ENCODE measurements at regions not wholly inside any gene's neighbourhood (a gene's known extent, or its start where the extent isn't known, plus 50 kb on each side); places are given as distances from the start of the nearest gene placed in this dataset.
A peak's percentile ranks its signal among the peaks of the same experiment; 100 is the strongest.

DNA sequence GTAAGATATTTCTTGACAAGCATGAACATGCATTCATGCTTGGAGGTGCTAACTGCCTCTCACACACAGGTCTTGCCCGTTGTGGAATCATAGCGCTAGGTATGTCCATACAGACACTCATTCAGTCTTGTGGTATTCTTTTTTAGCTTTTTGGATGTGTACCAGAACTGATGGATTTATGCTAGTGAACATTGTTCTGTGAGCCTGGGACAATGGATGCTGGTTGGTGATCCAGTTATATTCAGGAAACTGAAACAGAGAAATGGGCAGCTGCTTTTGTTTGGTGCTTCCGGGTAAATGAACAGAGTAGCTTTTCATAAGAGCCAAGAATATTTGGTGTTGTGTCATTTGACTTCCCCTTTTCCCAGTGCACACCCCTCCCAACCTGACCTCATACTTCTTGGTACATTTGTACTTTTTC, 78.9 kb upstream of the SLC4A4 start:
- peak; percentile 44 for ATAC-seq
- intact Hi-C loops (cut with DNase I, micrococcal nuclease): no loop called here
- no peak for DNase-seq

DNA sequence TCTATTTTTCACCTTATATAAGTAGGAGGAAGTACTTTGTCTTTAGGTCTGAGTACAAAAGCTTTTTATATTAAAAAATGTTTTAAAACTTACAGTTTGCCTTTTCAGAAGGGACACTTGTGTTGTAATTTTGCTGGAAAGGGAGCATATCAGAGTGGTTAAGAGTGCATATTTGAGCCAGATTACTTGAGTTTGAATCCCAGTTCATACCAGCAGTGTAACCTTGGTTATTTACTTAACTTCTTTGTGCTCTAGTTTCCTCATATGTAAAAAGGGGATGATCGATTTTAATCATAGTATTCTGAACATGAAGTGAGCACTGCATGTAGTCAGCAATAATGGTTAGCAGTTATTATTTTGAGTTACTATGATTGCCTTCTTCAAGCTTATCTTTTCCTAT, 78.3 kb upstream of the SLC4A4 start:
- no peak for DNase-seq

DNA sequence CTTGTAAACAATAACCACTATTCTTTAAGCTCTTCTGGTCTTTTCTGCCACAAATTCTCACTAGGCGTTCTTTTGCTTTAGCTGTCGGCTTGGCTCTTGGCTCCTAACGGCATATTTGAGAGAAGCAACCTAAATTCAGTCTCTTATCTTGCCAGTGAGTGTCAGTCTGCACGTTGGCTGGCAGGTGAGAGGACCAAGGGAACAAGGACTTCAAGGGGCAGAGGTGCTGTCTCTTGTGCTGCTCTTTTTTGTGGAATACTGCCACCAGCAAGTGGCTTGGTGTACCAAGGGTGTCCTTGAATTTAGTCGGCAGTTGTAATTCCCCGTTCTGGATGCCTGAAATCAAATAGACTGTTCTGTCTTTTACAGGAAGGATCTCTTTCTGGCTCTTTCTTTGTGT, 77.8 kb upstream of the SLC4A4 start:
- intact Hi-C loops (cut with DNase I, micrococcal nuclease): no loop called here
- ATAC-seq (no peak), DNase-seq (no peak)

More for the DNA sequence above, 78.3 kb upstream of the SLC4A4 start:
- intact Hi-C loops (cut with DNase I, micrococcal nuclease): no loop called here
- no peak for ATAC-seq

DNA sequence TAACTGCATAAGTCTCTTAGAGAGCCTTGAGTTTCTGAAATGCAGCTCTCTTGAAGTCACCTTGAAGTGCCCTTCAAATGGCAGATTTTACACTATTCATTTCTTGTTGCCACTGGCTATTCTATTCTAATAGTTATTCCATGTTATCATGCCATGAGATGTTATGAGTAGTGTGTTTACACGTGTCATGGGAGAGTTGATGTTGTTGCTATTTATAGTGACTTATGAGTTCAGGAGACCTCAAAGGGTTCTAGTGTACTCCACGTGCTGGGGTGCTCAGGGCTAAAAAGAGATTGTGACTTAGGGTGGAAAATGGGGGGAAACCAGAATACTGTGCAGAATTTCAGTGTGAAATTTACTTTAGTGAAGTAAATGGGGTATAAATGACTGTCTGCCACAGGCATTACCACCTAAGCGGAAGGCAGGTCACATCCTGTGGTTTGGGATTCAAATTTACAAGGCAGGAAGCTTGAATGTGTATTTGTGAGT, 77.1 kb upstream of the SLC4A4 start:
- intact Hi-C loops (cut with DNase I, micrococcal nuclease): no loop called here
- no peak for ATAC-seq
- no peak for DNase-seq

DNA sequence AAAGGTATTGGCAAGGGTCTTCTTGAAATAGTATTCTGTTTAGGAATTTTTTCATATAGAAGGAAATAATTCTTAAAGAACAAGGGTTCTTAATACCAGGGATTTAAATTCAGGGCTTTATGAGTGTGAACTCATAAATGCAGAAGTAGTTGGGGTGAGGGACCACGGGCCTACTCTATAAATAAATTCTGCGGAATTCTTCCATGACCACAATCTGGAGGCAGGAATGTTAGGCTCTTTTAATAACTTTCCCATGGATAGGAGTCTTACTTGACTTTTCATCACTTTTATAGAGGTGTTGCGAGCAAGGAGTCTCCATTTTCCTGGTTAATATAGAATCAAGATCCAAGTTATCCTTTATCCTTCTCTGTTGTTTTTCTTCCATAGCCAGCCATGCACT, 76.7 kb upstream of the SLC4A4 start:
- ATAC-seq: no peak

DNA sequence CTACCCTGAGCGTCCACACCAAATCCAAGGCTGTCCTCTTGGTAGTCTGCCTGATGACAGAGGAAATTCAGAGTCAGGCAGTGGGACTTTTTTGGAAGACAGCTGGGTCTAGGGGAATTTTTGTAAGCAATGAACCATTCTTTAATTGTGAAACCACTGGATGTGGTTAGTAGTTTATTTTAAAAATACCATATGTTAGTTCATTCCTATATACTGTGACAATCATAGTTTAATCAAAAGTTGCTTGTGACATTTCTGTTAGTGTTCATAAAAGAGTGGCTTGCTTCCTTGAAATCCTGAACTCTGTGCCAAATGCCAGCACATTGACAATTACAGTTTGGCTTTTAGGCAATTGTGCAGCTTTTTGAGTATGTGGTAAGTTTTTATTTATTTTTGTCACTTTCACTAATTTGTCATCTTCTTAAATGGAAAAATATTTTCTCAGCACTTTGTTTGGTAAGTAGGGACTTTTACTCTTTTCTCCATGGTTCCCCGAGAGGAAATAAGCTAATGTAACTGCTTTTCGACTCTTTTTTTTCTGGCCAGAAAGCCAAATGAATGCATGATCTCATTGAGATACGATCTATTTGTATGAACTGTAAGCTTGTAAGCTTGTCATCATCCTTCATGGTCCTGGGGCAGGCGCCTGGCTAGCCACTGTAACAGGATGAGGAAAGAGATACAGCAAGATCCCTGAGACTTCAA, 72.6 kb upstream of the SLC4A4 start:
- no peak for DNase-seq
- ATAC-seq: no peak
- intact Hi-C loops (cut with DNase I, micrococcal nuclease): no loop called here

More for the DNA sequence above, 76.7 kb upstream of the SLC4A4 start:
- no peak for DNase-seq
- intact Hi-C loops (cut with DNase I, micrococcal nuclease): no loop called here

DNA sequence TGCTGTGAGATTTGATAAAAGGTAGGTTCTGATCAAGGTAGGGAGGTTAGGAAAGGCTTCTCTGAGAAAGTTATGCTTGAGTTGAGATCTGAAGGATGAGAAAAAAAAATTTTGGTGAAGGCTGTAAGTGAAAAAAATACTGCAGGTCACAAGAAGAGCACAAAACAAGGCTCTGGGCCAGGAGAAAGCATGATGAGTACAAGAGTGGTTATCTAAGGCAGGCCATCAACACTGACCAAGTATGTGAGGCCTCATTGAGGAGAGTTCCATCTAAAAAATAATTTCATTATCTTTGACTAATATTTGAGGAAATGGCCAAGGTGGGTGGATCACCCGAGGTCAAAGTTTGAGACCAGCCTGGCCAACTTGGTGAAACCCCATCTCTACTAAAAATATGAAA, 71.6 kb upstream of the SLC4A4 start:
- intact Hi-C loops (cut with DNase I, micrococcal nuclease): no loop called here
- ATAC-seq: no peak
- DNase-seq: no peak

DNA sequence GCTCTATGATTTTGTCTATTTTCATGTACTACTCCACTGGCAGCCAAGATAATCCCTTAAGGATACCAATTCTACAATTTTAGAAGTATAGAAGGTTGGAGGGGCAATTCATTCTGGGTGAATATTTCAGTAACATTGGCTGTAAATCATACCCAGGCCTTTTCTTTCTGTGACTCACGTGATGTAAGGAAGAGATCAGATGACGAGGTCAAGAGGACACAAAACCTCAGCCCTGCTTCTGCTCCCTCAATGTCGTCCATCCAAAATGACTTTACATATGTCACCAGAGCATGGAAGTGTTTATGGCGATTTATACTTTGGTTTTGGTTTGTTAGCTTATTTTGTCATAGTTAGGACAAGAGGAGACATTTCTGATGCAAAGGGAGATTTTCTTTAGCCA, 70.7 kb upstream of the SLC4A4 start:
- DNase-seq (no peak), ATAC-seq (no peak)
- intact Hi-C loops (cut with DNase I, micrococcal nuclease): no loop called here

DNA sequence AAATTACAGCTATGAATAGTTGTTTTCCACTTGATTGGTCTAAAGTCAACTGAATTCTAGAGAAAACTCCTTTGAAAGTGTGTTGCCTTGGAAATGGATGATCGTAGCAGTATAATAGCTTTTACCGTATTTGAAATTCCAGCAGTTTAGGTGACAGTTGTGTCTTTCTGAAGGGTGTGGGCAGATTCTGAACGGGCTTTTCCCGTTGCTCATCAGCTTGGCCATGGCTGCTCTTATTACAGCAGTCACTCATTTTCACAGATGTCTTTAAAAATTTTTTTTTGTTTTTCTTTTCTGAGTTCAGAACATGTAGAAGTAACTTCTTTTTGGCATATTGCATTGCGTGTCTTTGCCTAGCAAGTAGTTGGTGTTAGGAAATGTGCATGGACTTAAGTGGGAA, 69.6 kb upstream of the SLC4A4 start:
- no peak for ATAC-seq
- intact Hi-C loops (cut with DNase I, micrococcal nuclease): no loop called here
- no peak for DNase-seq

DNA sequence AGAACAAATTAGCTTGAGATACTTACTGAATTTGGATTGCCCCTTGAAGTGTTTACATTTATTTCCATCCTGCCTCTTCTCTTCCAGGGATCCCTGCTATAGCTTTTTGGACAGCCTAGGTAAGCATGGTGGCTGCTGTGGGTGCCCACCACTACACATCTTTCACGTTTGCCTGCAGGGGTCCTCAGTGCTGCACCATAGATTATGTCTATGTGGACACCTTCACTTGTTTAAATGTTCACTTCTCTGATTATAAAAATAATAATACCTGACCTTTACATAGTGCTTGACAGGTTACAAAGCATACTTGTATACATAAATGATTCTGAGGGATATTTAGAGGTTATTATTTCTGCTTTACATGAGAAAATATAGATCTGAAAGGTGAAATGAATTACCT, 67.9 kb upstream of the SLC4A4 start:
- ATAC-seq (peak; percentile 70), DNase-seq (peak in 1 of 2 donors; percentile 34)
- intact Hi-C loops (cut with DNase I, micrococcal nuclease): no loop called here

DNA sequence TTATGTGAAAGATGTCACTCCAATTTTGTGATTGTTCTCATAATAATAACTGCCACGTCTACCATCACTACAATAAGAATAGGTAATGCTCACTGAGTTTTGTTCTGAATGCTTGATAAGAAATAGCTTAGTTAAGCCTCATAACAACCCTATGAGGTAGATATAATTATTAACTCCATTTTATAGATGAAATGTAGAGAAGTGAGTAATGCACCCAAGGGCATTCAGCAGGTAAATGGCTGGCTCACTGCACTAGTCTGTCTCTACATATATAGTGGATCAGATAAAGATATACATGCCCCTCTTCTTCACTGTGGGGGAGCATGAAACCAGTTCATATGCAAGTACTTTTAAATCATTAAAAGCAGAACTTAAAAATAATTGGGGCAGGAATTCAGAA, 65.8 kb upstream of the SLC4A4 start:
- intact Hi-C loops (cut with DNase I, micrococcal nuclease): no loop called here
- DNase-seq (no peak), ATAC-seq (no peak)

DNA sequence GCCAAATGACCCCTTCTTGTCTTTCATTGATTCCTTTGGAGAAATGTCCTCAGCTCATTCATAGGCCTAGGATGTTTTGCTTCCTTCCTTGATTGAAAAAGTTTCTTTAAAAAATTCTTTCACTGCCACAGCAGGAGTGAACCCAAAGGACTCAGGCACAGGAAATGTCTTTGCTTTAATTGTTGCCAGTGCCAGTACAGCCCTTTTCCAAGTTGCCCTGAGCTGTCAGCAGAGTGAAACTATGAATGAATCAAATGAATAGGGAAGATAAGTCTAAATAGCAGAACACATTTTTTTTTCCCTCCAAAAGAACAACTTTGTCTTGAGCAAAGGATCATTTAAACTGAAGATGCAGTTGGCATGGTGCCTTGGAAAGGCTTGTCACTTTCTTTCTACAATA, 63.8 kb upstream of the SLC4A4 start:
- peak; percentile 36 for ATAC-seq
- DNase-seq: no peak
- intact Hi-C loops (cut with DNase I, micrococcal nuclease): no loop called here

DNA sequence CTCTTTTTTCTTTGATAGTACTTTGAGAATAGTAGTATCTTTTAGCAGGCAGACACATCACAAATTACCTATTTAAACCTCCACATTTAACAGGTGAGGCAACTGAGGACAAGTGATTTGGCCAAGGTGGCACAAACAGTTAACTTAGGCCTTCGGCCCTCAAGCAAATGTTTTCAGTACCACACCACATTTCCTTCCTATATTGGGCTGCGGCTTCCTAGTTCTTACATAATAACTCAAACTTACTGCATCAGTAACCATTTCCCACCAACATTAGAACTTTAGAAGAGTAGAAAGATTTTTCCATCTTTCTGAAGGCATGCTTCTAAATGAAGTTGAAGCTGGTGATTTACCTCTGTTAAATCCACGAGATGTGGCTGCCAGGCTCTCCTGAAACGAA, 63.2 kb upstream of the SLC4A4 start:
- DNase-seq (no peak), ATAC-seq (no peak)
- intact Hi-C loops (cut with DNase I, micrococcal nuclease): no loop called here

DNA sequence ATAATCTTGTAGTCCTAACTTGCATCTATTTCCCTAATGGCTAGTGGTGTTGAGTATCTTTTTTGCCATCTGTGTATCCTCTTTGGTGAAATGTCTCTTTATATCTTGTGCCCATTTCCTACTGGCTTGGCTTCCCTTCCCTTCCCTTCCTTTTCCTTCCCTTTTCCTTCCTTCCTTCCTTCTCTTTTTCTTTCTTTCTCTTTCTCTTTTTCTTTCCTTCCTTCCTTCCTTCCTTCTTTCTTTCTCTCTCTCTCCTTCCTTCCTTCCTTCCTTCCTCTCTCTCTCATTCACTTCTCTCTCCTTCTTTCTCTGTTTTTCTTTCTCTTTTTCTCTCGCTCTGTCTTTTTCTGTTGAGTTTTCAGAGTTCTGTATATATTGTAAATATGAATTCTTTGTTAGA, 61.5 kb upstream of the SLC4A4 start:
- intact Hi-C loops (cut with DNase I, micrococcal nuclease): no loop called here
- DNase-seq: no peak
- ATAC-seq: no peak

DNA sequence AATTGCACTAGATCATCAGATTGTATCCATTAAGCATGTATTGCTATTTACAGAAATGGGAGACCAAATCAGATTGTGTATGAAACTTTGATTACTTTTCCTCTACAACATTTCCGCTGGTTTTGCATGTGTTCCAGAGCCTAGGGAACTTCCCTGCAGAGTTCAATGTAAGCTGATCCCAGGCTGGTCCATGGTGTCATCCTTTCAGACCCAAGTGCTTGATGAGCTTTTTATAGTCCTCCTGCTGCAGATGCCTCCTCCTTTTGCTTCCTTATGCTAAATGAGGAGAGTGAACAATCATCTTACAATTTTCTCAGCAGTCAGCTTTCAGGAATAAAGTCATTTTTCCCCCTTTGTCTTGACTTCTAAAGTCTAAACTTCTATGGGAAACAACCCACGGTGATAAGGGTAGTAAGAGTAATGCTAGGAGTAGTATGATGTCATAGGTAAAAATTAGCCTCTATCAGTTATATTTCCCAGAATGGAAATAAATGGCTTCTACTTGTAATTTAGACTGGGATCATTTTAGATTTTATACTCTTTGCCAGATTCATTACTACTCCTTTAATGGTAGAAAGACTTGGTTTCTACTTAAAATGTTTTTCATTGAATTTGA, 55.1 kb upstream of the SLC4A4 start:
- ATAC-seq (peak; percentile 52), DNase-seq (no peak)
- intact Hi-C loops (cut with DNase I, micrococcal nuclease): no loop called here

DNA sequence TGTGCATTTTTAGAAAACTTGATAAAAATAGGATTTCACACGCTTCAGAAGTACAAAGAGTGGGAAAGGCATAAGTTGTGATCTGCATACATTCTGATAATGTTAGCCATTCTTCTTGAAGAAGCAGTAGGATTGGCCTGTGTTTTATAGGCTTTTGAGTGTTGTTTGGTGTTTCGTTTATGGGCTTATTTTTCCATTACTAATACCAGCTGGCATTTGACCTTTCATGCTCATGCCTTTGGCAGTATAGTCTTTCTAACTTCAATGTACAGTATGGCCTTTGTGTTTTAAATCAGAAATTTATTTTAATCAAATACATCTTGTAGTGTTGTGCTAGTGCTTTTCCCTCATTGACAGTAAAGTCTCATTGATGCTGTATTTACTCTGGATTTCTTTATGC, 51.5 kb upstream of the SLC4A4 start:
- ATAC-seq (no peak), DNase-seq (no peak)
- intact Hi-C loops (cut with DNase I, micrococcal nuclease): no loop called here

DNA sequence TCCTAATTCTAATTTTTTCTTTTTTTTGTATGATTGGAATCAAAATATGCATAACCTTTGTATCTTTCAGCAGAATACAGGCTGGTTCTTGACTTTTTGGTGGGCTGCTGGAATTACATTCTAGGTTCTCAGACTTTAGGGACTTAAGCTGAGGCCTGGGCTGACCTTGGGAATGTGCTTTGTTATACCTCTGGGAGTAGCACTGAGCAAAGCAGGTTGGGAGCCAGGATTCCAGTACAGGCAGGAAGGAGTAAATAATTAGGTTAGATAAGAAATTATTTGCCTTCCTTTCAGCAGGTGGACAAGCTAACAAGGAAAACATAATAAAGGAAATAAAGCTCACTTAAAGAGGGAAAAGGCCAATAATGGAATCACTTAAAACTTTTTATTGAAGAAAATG, 49.9 kb upstream of the SLC4A4 start:
- ATAC-seq (peak; percentile 64), DNase-seq (no peak)
- intact Hi-C loops (cut with DNase I, micrococcal nuclease): no loop called here
